Hematopoietic multipotent progenitor cell treated with erythropoietin and hydrocortisone succinate and interleukin-3 and kit ligand, for 8 days (in vitro differentiated cells): ENCODE measurements at regions not wholly inside any gene's neighbourhood (a gene's known extent, or its start where the extent isn't known, plus 50 kb on each side); places are given as distances from the start of the nearest gene placed in this dataset.
"Not testable (repeated sequence)": the region's sequence is repeated elsewhere in the genome, so short reads cannot be mapped to it uniquely, and the experiment has no call there.

Source experiments
- DNase-seq: peaks from one replicate; pipeline ENCODE4 v3.0.0-alpha.2; 2015

DNA sequence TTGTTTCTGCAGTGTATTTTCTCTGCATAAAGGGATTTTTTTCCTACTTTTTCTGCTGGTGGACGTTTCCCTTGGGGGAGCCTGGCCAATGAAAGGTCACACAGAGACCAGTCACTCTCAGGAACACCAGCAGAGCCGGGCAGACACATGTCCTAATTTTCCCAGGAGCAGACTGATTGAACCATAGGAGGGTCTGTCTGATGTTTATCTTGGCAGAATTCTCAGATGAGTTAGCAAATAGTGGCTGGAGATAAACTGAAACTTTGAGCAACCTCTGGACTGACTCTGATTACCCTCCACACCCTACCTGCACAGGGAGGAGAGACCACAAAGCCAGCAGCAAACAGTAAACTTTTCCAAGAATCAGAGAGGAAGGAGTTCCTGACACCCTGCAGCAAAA, 90.0 kb upstream of the PLGLB2 start:
- DNase-seq = not testable (repeated sequence)

DNA sequence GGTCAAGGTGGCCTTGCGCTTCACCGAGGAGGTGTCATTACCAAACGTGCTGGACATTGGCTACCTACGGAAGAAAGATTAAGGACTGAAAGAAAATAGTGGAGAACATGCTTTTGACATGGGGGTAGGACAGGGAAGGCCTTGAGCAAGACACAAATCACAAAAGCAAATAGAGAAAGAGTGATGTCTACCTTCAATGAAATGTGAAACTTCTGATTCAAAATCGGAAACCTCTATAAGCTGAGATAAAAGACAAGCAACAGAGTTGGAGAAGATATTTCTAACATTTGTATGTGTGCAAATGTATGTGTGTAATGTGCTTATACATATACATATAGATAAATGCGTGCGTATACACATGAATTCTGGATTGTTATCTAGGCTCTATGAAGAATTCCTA, 89.5 kb upstream of the PLGLB2 start:
- not testable (repeated sequence) for DNase-seq

DNA sequence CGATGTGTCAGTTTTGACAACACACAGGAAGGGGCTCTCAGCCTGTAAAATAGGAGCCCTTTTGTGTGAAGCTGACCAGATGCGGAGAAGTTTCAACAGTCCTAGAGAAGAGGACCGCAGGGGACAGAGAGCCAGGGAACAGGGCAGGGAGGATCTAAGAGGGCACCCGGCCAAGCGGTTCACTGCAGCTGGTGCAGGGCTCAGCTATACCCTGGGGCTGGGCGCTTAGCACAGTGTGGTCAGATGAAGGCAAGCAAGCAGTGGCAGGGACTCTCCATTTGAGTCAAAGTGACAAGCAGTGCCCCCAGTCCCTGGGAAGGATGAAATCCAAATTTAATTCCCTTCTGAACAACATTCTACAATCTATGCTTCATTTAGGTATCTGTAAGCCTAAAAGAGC, 88.9 kb upstream of the PLGLB2 start:
- not testable (repeated sequence) for DNase-seq

DNA sequence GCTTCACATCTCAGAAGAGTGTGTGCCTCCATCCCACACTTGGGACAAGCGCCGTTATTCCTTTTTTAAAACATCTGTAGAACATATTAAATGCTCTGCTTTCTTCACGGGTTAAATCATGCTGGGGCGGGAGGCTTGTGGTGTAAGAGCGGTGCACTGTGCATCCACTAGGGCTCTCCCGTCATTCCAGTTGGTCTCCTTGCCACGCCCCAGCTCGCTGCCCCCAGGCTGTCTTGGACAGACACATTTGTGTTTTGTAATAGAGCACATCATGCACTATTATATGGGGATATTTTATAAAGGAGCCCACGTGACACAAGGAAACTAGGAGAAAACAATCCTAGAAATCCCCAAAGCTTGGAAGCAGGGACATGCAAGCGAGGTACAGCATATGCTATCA, 87.7 kb upstream of the PLGLB2 start:
- DNase-seq = not testable (repeated sequence)

DNA sequence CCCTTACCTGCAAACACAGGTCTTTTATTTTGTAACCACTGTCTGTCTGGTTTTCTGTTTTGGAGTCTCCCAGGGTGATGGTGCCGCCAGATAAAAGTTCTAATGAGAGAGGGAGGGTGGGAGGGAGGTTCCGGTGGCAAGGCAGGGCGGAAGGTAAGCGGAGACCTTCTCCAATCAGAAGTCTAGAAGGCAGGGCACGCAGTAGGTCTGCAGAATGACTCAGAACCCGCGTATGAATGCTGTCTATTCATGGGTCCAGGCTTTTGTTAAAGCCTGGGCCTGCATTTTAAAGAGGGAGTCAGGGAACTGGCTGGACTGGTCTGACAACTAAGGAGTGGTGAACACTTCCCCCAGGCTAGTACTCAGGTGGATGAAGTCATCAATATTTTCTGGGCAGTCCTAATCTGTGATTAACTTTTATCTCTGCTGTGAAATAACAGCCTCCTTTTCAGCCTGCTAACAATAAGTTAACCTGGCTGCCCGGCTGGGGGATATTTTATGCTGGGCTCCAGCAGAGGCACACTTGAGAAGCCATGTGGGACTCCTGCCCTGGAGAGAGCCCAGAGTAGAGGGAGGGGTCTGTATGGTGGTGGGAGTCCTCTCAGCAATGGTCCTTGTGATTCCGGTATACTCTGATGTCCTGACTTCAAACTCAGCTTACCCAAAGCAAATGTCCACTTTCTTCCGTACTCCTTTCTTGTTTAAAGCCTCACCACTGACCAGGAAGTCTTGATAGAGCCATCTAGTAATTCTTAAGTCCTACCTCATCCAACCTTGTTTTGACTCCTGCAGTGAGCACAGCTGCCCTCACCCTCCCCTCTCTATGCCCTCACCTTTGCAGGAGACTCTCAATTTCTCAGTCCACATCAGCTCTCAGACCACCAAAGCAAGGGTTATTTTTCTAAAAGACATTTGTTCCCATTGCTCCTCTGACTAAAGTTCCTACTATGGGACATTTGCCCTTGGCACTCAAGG, 85.3 kb upstream of the PLGLB2 start:
- DNase-seq = not testable (repeated sequence)

DNA sequence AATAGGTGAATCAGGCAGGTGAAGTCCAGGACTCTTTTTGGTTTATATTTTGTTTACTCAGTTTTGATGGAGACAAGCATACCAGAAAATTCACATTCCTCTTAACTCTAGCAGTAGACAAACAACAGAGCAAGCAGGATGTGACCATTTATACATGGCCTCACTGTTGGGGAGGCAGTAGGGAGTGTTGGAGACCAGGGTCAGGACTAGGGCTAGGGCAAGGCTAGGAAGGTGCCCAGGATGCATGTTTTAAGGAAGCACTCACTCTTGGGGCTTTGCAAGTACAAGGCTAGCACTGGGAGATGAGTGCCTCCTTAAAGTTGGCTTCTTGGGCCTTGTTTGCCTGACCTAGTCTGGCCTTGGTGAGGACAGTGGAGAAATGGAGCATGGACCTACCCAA, 84.5 kb upstream of the PLGLB2 start:
- not testable (repeated sequence) for DNase-seq

DNA sequence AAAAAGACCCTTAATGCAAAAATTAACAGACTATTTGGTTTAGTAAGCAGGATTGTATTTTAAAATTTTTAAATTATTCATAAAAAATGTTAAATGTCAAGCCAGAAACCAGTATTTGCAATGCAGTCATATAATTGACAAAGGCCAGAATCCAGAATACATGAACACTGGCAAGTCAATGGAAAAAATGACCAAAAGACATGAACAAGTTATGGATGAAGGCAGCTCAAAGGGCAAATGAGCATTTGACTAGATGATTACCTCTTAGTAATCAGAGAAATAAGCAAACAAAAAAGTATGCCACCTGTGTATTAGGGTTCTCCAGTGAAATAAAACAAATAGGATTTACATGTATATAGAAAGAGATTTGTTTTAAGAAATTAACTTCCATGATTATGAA, 80.9 kb upstream of the PLGLB2 start:
- not testable (repeated sequence) for DNase-seq

DNA sequence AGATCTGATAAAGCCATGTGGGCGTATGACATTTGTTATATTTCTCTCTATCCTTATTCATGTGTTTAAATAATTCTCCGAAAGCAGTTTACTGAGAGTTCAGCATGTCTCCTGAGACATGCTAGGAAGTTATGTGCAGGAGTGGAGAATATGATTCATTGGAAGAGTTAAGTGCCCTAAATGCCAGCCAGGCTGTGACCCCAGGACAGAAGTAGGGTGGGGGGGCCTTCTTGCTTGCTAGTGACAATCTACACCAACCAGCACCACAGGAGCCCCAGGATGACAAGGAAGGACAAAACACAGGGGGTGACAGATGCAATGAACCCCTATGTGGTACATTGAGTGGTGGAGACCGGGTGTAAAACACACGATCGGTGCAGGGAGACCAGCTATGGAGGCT, 79.5 kb upstream of the PLGLB2 start:
- DNase-seq = not testable (repeated sequence)

DNA sequence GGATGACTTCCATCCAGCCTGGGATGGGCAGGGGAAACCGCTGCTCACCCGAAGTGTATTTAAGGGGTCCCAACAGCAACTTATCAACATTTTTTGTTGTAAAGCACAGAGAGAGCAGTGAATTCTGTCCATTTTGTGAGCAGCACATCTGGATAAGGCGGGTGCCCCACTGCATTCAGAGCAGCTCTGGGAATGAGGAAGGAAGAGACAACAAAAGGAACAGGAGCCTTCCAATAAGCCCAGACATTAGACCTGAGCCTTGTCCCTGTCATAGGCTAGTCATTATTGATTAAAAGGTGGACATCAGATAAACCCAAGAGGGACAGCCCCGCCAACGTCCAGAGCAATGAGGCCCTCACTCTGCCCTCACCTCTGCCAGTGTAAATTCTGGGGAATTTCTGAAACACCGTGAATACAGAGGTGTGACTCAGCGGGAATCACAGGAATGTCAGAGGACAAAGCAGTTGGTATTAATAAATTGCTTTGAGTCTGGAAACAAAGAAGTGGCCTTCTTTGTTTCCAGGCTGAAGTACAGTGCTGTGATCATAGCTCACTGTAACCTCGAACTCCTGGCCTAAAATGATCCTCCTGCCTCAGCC, 78.2 kb upstream of the PLGLB2 start:
- DNase-seq = not testable (repeated sequence)

DNA sequence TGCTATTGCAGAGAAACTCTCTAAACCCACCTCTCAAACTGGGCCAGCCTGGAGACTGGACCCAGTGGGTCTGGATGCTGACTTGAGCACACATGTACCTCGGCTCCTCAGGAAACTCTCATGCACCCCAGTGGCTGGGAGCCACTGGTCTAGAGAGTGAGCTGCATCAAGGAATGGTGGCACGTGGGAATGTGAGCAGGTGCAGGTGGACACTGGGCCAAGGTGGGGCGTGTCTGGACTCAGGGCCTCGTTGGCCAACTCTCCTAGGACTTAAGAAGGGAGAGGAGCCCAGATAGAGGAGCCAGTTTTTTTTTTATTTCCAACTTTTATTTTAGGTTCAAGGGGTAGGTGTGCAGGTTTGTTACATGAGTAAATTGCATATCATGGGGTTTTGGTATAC, 75.5 kb upstream of the PLGLB2 start:
- not testable (repeated sequence) for DNase-seq

DNA sequence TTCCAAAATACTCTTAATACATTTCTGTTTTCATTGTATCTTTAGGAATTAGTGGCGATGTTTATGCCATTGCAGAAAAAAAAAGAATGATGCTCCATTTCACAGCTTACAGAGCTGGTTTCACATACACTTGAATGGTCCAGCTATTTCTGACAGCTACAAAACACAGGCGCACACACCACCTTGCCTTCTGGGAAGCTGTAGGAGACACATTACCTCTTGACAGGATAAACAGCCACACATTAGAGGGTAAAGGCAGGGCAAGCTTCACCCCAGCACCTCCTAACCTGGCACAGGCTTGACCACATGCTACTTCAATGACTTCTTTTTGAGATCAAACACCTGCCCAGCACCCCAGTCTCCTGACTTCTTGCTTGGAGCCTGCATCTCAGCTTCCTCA, 73.2 kb upstream of the PLGLB2 start:
- DNase-seq = not testable (repeated sequence)

DNA sequence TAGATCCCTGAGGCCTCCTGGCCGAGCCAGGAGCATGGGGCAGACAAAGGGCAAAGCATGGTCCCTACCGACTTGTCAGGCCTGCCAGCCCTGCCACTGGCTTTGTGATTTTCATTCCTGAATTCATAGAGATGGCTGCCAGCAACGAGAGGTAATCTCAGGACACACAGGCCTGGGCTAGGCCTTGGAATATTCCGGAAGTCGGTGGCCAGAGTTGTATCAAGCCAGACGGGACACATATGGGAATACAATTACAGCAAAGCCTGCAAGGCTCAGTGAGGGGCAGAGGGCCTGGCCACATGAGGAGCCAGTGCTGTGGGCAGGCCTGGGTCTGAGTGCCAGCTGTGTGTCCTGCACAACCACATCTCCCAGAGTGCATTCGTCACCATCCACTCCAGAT, 72.4 kb upstream of the PLGLB2 start:
- DNase-seq = not testable (repeated sequence)

DNA sequence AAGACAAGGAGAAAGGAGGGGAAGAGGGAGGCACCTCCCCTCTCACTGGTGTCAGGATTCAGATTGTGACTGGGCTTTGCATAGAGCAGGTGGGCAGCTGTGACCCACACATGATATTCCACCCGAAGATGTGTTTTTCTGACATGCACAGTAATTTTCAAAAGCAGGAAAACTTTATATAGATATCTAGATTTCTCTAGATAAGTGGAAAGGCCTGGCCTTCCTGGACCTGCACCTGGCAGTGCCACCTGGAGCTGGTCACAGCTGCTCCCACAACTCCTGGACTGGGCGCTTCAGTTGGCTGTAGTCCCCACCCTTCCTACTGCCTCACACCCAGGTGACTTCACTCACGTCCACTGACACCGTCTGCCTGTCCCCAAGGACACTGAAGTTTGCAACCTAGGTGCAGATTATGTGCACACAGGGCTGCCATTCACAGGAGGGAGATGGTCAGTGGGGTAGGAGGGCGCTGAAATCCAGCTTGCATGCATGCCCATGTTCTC, 70.4 kb upstream of the PLGLB2 start:
- not testable (repeated sequence) for DNase-seq

DNA sequence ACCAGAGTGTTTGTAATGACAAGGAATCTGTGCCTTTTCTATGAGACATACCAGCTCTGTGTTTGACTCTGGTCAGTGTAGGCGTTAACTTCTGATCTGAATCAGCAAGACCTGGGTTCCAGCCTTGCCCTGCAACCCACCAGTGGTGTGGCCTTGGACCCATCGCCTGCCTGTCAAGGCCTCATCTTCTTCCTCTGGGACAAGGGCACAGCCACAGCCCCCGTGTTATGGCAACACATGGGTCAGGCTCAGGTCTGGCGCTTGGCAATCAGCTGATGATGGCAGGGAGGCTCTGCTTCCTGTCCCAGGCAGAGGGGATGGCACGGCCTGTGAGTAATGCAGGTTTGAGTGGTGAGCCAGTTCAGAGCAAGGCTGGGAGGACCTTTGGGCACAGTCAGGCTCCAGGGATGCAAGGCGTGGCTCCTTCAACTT, 69.1 kb upstream of the PLGLB2 start:
- DNase-seq = not testable (repeated sequence)

DNA sequence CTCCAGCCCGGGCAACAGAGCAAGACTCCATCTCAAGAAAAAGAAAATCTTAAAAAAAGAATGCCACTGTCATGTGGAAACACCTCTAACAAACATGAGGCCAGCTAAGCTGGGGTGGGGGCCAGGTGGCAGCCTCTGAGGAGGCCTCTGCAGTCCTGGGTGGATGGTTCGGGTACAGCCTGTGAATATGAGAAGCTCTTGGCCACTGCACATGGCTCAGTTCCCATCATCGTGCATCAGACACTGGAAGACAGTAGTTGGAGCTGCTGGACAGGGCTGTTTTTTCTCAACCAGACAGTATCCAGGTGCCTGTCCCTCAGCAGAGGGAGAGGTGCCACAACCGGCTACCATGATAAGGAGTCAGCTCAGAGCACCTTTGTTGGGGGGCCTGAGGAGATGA, 67.9 kb upstream of the PLGLB2 start:
- not testable (repeated sequence) for DNase-seq

DNA sequence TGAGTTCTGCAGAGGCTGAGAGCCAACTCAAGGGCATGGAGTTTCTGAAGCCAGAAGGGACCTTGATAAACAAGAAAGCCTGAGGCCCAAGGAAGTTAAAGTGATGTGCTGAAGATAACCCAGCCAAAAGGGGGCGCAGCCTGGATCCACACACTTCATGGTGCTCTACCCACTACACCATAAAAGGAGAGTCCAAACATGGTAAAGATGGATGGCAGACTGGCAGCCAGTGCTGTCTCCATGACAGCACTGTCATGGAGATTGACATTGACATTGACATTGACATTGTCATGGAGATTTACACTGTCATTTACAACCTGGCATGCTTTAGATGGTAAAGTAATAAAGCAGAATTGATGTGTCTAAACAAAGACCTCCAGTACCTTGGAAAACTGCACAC, 67.2 kb upstream of the PLGLB2 start:
- peak; percentile 1 for DNase-seq

DNA sequence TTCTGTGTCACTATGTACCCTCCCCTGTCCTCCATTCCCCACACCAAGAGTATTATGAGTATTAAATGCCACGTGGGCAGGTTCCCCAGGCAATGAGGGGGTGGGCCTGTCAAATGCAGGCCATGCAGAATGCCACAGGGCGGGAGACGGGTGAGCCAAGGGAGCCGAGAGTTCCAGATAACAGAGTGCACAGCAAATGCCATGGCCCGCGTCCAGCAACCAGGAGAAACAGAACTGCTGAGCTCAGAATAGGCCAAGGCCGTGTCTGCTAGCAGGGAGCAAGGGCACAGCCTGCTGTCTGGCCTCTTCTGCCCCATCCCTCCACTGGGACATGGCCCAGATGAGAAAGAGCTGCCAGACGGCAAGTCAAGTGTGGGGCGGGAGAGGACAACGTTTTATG, 64.4 kb upstream of the PLGLB2 start:
- peak; percentile 72 for DNase-seq

DNA sequence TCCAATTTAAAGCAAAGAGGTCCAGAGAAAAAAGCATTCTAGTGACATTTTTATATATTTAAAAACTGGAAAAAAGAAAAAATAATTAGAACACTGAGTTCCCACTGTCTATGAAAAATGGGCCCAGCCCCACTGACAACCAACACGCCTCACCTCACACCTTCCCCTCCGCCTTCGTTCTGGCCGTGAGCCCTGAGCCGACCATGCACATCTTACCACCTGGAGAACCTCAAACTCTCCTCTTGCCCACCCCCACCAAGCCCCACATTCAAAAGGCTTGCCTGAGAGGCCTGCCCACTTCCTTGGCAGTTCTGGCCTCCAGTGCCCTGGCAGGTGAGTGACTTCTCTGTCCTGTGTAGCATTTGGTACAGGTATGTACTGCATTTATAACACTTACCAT, 63.9 kb upstream of the PLGLB2 start:
- DNase-seq = not testable (repeated sequence)

DNA sequence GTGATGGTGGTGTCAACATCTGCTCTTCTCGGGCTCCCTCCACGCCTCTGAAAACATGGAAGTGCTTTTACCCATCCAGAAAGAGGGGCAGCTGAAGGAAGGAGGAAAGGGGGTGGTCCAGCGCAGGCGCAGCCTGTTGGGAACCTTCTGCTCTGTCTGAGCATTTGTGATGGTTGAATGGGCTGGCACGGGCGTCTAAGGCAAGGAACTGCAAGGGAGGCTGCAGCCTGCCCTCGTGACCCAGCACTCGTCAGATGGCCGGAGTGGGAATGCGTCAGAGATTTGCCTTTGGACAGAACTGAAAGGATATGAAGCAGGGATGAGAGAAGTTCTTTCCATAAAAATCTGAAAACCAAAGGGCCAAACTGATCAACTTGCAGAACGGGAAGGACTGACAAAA, 62.3 kb upstream of the PLGLB2 start:
- not testable (repeated sequence) for DNase-seq

DNA sequence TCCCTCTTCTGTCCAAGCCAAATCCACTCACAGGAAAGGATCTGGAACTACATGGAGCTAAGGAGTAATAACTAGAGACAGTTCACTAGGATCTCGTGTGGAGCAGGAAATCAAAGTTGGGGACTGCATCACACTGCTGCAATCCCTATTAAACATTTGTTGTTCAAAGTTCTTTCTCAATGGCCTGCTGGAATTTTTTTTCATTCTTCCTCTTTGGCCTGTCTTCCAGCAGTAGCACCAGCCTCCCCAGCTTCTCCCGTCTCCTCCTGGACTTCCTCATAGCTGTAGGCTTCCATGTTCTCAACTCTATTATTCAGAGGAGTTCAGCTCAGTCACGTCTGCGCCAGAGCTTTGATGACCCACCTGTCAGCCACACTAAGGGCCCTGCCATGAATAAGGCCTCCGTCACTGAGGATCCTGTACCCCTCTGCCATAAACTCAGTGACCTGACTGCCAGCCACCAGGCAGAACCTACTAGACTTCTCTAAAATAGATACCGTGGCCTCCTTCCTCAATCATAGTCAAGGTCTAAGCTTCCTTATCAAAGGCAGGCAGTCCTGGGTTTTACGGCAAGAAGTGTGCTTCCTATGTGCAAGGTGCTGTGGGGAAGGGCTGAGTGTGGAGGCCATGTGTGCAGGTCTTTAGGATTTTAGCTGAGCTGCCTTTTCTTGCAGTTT, 60.9 kb upstream of the PLGLB2 start:
- not testable (repeated sequence) for DNase-seq

DNA sequence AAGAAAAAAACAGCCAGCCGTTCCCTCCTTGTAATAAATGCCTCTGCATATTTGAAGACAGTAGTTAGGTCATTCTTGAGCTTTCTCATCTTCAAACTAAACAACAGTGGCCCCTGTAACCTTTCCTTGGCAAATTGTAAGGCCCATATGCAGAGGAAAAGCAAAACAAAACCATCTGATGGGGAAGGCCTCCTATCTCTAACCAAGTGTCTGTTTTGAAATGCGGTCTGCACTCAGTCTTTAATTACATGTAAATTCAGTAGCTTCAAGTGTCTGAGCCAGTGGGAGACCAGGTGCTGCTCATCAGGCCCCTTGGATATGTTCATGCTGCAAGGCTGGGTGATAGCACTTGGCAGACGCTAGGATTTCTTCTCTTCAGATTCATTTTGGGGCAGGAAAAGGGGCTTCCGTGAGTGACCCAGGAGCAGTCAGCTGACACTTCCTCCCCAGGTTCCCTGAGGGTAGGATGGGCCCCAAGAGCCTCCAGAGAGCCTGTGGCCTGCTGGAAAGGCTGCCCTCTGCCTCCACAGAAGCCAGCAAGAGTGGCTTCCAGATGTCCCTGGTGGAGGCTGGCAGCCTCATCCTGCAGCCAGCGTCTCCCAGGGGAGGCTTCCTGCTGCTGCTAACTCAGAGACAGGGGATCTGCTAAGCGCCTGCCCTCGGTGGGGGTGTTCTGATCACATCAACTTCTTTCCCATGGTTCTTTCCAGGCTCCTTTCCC, 60.2 kb upstream of the PLGLB2 start:
- not testable (repeated sequence) for DNase-seq

DNA sequence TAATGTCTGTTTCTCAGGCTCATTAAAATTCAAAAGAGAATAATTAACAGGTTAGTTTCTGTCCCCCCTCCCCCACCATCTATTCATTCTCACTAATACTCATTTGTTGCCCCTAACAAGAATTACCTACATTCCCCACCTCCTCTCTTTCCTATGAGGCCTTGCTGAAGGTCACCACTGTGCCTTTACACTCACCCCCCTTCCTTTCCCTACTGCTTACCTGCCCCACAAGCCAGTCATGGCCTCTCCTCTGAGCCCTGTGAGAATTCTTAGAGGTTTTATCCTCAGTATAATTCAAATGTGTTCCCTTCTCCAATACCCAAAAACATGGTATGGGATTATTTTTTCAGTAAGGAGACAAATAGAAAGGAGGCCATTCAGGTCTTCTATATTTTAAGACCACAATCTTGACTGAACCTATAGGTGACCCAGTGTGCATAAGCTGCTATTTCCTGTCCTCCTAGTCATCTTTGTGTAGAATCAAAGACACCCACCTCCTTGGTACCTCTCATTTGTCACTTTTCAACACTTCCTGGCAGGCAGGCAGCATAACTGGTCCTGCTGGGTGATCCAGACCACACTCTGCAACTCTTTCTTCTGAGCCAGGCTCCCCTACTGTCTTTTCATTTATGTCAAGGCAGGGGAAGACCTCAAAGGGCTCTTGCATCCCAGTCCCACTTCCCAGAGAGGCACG, 55.8 kb upstream of the PLGLB2 start:
- not testable (repeated sequence) for DNase-seq
